H1 (cell line): ENCODE measurements at regions not wholly inside any gene's neighbourhood (a gene's known extent, or its start where the extent isn't known, plus 50 kb on each side); places are given as distances from the start of the nearest gene placed in this dataset.

Experiments used
- GTF2F1 ChIP-seq: IDR thresholded peaks from 2 replicates; pipeline ENCODE4 v1.6.1; 2012; ENCODE audit warnings: low read depth, low read length, improper control_type of control experiment, borderline replicate concordance
- MAFK ChIP-seq: IDR thresholded peaks from 2 replicates; pipeline ENCODE4 v1.6.1; 2012; ENCODE audit warnings: low read depth, mild to moderate bottlenecking, improper control_type of control experiment, low read length
- NRF1 ChIP-seq: IDR thresholded peaks from 2 replicates; pipeline ENCODE4 v1.6.1; 2011; ENCODE audit warnings: mild to moderate bottlenecking, low read depth, low read length, improper control_type of control experiment
- POLR2A ChIP-seq, 2 experiments: IDR thresholded peaks; 1 replicate in 1 of 2; 2 replicates in 1 of 2; pipeline ENCODE4 v1.6.1; 2011; ENCODE audit warnings: low read depth in 2 of 2, low read length in 2 of 2, mild to moderate bottlenecking in 2 of 2; ENCODE audit errors: control extremely low read depth in 1 of 2

- no peak for TF ChIP-seq POLR2A (IDR thresholded peaks at IDR 0.05; ENCODE audit: control extremely low read depth in 1 of 2, low read depth in 2 of 2, low read length in 2 of 2)
- TF ChIP-seq GTF2F1 = no peak
- TF ChIP-seq MAFK = no peak
- no peak for TF ChIP-seq NRF1
- TF ChIP-seq, all 59 proteins: peak for 0
These were observed 115.4 kb upstream of the PRICKLE2 start (continued) for GRCh38 chr3:64340641-64341101.
